Stimulated activated CD8-positive, alpha-beta memory T cell treated with anti-CD3 and anti-CD28 coated beads, Interleukin-2, amount 100 ng/mL, for 1 hour (primary cell): ENCODE measurements at regions not wholly inside any gene's neighbourhood (a gene's known extent, or its start where the extent isn't known, plus 50 kb on each side); places are given as distances from the start of the nearest gene placed in this dataset.
A peak's percentile ranks its signal among the peaks of the same experiment; 100 is the strongest.

Experiments
- DNase-seq, 2 donors: peaks; one replicate each; pipeline ENCODE4 v3.0.0-alpha.2; 2020; ENCODE audit warnings: low read depth in 2 of 2

DNA sequence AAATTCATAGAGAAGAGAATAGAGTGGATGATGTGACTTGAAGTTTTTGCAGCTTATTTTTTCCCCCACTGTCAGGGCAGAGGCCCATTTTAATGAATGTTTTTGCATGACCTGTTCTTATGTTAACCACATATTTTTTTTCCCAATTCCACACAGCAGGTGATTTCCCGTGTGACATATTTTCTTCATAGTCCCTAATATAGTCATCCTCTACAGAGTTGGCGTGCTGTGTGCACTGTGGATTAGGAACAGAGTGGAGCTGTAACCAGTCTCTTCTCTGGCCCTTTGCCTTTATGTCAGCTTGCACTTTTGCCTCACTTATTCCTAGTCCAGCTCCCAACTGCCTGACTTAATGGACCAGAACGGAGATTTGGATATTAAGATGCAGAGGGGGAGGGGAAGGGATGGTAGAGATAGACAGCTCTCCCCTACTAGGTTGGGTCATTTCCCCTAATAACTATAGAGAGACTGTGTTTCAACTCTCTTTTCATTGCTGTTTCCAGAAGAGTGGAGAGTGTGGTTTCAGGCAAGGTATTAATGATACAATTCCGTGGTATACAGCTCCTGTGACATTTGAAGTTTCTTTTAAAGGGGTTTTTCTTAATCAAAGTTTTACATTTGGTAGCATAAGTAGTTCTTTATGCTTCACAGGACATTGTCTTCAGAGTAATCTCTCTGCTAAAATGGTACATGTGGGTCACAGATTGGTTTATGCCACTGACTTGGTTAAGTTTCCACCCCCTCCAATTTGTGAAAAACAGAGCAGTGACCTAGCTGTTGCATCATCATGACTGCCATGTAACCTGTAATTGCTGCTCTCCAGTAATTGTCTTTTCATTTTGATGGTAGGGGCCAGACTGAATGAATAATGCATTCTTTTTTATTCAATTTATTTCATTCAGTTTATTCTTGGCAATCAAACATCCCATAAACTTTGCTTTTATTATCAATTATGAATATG is 161.3 kb downstream of the HAUS1 start:
- no peak for DNase-seq

DNA sequence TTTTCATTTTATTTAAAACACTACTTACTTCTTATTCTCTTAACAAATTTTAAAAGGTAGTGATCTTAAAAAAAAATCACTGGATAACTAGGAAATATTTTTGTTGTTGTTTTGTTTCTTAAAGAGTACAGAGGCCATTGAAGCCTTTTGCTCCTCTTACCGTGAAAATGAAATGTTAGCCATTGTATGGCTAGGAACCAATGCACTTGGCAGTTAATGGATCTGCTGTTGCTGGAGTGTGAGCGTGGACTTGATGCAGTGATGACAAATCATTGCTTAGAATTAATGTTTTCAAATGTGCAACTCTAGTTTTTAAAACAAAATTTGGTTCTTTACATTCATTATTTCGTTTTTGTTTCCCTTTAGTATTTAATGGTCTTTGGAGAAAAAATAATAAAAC is 162.3 kb downstream of the HAUS1 start:
- DNase-seq: no peak

DNA sequence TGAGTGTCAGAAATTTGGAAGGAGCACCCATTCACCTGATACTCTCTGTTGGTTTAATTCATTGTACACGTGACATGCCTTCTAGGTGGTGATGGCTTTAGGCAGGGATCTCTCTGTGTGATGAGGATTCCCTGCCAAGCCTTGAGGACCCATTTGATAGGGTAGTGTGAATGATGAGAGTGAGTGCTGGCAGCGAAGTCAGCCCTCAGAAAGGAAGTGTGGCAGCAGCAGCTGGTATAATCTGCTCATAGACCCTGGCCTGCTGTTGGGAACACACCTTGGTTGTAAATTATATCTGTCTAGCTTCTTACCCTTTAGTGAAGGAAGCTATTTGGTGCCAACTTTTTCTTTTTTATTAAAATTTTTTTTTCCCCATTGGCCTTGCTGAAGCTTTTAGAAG is 164.5 kb downstream of the HAUS1 start:
- no peak for DNase-seq

DNA sequence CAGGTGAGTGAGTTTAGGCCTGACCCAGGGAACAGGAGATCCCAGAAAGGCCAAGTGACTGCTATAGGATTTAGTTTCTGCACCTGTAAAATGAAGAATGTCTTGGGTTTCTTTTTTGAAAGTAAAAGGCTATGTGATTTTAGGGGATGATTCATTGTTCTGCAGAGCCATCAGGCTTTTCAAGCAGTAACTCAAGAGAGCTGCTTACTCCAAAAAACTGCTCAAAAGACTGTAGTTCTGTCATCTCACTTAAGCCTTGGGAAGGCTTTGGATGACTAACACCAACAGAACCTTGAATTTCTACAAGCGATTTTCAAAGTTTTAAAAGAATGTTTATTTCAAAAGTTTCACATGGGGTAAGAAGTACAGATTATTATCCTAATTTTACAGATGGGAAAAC is 165.1 kb downstream of the HAUS1 start:
- no peak for DNase-seq

DNA sequence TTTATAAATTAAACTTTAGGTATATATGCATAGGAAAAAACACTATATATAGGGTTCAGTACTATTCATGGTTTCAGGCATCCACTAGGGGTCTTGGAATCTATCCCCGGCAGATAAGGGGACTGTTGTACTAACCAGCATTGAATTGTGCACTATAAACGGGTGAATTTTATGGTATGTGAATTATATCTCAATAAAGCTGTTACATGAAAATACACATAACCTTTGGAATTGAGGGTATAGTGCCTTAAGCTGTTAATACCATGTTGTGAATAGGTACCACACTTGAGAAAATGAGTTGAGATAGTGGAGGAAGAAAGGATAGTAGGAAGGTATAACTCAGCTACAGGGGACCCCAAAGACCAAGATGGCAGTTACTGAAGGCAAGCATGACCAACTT is 167.3 kb downstream of the HAUS1 start:
- no peak for DNase-seq

DNA sequence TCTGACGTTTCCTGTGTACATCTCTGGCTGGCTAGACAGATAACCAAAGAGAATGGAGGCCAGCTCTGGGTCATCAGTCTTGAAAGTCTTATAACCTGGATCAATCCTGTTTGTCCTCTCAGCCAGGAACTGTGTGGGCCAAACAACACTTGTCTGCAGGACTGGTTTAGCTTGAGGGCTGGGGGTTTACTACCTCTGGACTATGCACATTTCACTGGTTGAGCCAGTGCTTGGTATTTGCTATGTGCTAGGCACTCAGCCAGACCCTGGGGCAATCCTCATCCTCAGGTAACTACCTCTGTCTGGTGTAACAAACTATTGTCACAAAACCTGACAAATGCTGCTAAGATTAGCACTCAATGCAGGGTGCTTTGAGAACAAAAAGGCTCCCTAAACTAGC is 169.7 kb downstream of the HAUS1 start:
- no peak for DNase-seq

DNA sequence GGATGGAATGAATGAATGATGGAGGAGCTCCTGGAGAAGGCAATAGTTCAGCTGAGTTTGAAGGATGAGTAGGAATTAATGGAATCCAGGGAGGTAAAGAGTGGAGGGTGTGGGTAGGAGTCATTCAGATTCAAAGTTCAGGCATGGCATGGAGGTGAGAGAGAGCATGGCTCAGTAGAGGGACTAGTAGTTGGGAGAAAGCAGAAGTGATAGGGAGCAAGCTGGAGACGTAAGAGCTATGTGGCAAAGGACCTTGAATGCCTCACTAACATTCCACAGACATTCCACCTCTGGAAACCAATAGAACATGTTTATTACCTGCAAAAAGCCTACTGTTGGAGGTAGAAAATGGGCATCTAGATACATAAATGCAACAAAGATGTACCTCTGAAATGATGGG is 170.1 kb downstream of the HAUS1 start:
- DNase-seq: no peak

DNA sequence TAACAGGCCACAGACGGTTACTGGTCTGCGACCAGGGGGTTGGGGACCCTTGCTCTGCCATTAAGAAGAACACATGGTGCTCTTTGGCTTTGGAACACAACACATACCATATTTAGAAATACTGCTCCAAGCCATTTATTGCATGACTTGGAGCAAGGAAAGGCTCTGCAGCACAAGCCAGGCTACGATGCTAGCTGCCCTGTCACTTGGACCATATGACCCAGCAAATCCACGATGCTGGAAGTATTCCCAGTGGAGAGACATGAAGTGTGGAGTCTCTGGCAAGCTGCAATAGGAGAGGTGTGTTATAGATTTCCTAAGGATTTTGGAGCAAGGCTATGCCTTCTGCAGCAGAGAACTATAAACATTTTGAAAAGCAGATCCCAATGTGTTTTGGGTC is 171.2 kb downstream of the HAUS1 start:
- no peak for DNase-seq

DNA sequence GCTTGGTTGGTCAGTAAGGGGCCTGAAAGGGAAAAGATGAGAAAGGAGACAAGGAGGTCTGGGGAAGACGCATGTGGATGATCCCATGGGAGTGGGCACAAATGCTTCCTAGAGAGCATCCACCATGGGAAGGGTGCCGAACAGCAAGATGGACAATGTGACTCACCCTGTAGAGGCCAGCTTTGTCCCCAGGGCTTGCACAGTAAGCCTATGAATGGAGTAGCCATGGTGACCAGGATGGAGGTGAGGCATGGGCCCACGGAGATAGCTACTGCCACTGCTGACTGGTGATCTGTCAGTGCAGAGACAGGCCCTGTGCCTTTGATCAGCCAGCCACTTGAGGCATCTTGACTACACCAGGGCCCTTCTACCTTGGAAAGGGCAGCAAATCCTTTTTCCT is 172.6 kb downstream of the HAUS1 start:
- no peak for DNase-seq

DNA sequence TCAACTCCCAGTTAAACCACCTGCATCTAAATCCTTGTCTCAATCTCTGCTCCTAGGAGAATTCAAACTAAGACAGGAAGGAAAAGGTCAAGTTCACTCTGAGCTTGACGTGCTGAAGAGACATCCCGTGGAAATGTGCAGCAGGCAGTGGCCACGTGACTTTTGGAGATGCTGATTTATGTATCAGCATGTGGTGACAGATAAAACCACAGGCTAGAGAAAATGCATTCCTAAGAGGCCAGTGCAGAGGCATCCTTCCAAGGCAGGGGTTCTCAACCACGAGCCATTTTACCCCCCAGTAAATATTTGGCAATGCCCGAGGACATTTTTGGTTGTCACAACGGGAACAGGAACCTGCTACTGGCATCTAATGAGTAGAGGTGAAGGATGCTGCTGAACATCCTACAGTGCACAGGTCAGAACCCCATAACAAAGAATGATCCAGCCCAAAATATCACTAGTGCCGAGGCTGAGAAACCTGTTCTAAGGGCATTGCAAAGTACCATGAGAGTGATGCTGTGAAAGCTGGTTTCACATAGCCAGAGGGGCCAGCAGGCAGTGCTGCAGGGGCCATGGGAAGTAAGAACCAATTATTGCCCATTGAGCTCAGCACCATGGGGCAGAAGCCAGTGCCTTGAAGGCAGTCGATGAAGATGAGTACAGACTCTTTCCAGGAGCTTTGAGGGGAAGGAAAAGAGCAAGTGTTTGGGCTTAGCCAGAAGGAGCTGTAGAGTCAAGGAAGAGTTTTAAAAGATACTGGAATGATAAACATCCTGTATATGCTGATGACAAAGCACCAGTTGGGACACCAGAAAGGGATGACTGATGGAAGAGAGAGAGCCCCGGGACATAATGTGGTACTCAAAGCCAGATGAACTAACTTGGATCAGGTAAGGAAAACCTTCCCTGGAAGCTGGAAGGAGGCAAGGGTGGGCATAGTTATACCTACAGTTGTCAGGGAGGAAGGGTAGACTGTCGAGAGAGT is 174.6 kb downstream of the HAUS1 start:
- no peak for DNase-seq

DNA sequence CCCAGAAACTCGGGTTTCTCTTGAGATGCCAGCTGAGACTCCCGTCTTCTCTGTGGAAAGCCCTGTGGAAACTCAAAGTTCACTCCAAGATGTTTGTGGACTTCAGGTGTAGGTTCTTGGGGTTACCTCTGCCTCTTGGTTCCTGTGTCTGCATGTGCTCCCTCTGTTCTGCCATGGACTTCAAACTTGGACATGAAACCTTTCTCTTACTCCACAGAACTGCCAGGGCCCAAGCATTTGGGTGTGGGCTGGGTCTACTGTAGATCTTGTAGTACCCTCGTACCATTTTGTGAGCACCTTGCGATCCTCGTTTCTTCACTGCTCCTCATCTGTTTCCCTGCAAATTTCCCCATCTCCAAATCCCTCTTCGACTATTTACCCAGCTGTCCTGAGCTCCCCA is 175.5 kb downstream of the HAUS1 start:
- no peak for DNase-seq

DNA sequence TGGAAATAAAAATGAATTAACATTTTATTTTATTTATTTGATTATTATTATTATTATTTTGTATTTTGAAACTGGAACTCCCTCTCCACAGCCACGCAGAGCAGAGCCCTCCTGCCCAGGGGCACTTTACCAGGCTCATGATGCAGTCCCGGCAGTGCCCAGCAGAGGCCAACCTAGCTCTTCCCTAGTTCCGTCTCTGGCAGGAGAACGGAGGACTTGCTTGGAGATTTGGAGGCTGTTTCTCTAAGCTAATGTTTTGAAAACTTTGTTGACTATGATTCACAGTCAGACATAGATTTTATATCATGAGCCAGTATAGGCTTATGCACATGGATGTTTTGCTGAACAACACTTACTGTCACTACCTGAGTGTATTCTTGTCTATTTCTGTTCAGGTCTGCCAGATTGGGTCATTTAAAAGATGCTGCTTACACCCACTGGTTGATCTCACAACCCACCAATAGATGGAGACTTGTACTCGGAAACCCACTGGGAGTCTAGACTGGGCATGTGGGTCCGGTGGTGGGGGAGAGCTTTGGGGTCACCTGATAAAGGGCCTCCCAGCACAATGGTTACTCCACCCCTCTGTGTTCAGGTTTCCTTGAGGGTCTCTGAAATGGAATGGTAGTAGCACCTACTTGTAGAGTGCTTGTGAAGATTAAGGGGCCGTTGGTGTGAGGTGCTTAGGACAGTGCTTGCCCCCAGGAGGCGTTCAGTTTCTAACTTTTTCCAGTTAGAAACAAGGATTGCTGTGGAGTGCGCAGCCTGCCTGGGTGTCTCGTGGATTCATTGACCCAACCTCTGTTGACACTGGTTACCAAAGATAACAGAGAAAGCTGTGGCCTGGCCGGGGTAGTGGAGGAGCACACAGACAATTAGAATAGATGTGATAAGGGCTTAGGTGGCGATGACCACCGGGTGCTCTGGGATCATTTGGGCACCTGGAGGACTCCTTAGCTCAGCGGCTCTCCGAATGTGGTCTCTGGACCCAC is 177.3 kb downstream of the HAUS1 start:
- DNase-seq: peak; percentile 16 to 19

DNA sequence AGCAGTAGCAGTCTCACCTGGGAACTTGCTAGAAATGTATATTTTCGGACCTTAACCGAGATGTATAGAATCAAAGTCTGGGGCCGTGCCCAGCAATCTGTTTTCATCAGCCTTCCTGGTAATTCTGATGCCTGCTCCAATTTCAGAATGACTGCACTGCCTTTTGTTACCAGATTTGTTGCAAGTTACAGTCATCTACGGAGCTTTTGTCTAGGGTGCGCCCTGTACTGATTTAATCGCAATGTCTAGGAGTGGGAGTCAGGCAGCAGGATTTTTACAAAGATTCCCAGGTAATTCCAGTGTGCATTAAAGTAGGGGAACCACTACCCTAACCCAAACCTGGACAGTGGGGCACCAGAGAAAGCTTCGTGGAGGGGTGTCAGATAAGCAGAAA is 178.0 kb downstream of the HAUS1 start:
- no peak for DNase-seq

DNA sequence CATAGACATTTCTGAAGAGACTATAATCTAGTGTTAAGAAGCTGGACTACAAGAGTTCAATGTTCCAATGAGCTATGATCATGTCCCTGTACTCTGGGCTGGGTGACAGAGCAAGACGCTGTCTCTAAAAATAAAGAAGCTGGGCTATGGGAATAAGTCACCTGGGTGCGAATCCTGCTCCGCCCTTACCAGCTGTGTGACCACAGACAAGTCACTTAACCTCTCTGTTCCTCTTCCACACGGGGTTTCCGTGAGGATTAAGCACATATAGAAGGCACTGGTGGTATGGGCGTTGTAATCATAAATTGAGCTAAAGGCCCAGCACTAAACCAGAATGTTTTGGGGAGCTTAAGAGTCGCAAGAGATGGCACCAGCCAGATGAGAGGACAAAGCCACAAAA is 178.5 kb downstream of the HAUS1 start:
- DNase-seq: no peak

DNA sequence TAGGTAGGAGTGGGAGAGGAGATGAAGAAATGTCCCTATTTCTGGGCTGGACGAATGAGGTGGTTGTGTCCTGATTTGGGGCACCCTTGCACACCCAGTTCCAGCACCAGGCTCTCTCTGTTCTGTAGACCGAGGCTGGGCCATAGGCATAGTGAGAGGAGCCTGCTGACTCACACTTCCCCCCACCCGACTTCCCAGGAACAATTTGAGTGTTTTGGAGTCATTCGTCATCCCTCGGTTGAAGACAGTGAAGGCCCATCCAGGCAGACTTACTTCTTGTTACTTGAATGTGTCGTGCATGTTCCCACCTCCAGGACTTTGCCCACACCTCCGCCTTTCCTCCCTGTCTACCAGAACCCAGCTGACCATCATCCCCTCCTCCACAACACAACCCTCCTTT is 179.1 kb downstream of the HAUS1 start:
- DNase-seq: no peak

DNA sequence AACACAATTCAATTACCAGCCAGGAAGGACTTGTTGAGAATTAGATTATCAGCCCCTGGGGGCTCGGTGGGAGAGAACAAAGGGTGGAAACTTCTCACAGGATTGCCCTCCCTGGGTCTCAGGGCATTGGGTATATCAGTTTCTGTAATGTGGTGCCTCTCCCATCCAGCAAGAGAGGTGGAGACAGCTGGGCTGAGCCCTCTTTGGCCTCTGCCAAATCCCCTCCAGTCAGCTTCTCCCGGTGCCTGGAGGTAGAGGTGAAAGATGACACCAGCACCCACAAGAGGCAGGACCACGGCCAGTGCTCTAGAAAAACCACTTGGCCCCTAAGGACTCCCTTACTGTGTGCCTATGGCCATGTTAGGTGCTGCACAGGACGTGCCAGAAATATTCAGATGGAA is 179.7 kb downstream of the HAUS1 start:
- no peak for DNase-seq

DNA sequence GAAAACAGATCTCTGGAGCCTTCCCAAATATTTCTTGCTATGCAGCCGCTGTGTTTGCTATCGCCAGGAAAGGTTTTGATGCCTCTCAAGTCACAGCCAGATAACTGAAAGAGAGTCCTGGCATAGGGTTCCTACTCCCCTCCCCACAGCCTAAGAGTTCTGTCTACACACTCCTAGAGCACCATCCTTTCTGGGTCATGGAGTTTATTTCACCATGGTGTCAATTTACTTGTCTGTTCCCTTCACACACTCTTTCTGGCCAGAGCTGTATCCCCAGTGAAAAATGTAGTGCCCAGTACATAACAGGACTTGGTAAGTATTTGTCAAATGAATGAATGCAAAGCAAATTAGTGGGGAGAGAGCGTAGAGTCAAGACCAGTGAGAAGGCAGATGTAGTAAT is 185.3 kb downstream of the HAUS1 start:
- DNase-seq: no peak

DNA sequence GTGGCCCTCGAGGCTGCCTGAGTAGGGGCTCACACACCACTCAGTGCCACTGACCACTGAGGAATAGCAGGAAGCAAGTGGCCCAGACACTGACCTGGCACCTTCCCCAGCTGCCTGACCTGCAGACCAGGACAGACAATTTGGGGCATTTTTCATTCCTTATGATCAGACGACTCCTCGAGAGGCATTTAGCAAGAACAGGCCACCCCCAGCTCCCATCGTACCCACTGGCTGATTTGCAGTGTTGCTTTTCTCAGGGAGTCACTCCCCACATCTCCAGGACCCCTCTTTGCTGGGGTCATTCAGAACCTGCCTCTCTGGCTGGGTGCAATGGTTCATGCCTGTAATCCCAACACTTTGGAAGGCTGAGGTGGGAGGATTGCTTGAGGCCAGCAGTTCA is 185.7 kb downstream of the HAUS1 start:
- no peak for DNase-seq

DNA sequence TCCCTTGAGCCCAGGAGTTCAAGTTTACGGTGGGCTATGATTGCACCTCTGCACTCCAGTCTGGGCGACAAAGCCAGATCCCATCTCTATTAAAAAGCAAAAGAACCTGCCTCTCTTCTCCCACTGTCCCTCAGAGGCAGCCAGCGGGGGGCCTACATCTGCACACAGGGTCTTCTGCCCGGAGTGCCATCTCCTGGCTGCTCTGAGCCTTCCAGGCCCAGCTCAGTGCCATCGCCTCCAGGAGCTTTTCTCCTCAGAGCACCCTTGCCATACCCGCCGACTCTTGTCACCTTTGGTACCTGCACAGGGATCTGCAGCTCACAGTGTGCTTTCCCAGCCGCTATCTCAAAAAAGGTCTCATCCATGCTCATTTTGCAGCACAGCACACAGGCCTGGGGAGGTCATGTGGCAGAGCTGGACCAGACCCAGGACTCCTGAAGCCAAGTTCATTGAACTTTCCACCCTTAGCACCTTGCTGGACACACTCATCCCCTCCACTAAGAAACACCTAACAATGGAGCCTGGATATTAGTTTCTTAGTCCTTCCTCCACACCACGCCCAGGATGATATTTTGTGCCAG is 186.3 kb downstream of the HAUS1 start:
- DNase-seq: no peak

DNA sequence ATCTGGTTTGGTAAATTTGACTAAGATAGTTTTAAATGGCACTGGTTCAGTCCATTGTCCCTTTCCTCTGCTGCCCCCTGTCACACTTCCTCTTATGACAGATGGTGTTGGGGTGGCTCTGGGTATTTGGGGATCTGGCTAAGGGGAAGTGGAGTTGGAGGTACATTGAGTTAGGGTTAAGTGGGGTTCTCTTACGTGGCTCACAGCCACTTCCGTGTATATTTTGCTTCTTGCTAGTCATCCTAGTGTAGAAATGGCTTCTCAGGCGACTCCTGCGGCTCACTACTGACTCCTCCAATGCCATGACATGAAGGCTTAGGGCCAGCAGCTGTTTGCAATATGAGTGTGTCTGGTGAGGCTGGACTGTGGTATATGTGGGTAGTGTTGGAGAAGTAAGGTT is 187.0 kb downstream of the HAUS1 start:
- no peak for DNase-seq

DNA sequence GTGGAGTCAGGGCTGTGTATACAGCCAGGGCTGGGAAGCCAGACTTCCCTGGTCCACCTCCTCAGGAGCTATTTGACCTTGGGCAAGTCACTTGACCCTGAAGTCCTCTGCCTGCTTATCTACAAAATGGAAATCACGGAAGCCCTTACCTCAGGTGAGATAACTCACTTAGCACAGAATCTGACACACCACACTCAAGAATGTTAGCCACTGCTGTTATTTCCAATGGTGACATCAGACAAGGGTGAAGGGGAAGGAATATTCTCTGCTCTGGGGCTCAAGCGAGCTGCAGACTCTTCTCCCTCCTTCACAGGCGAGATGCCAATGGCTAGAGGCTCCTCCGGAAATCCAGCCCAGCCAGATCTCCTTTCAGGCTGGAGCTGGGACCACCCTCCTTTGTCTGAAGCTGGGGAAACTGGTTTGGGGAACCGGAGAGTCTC is 189.6 kb downstream of the HAUS1 start:
- no peak for DNase-seq
